IMR-90 (cell line): ENCODE measurements at regions not wholly inside any gene's neighbourhood (a gene's known extent, or its start where the extent isn't known, plus 50 kb on each side); places are given as distances from the start of the nearest gene placed in this dataset.
"Not testable (repeated sequence)": the region's sequence is repeated elsewhere in the genome, so short reads cannot be mapped to it uniquely, and the experiment has no call there.

Experiments
- BHLHE40 ChIP-seq: fragments of 150-350 bp; IDR thresholded peaks from 2 replicates; pipeline ENCODE4 v1.6.1; 2016; ENCODE audit warnings: mild to moderate bottlenecking, low read depth, low read length
- CHD1 ChIP-seq: IDR thresholded peaks from 2 replicates; pipeline ENCODE4 v1.6.1; 2012; ENCODE audit warnings: low read depth, low read length, improper control_type of control experiment
- CTCF ChIP-seq: conservative IDR thresholded peaks from 2 replicates; pipeline ENCODE4 v1.5.1; 2012; ENCODE audit warnings: mild to moderate bottlenecking, low read depth, low read length, improper control_type of control experiment
- MAFK ChIP-seq: IDR thresholded peaks from 2 replicates; pipeline ENCODE4 v1.6.1; 2012; ENCODE audit warnings: low read depth, low read length, improper control_type of control experiment
- NFE2L2 ChIP-seq: fragments of 150-350 bp; IDR thresholded peaks from 2 replicates; pipeline ENCODE4 v1.6.1; 2016; ENCODE audit warnings: low read depth, mild to moderate bottlenecking, low read length
- POLR2A ChIP-seq: IDR thresholded peaks from 2 replicates; pipeline ENCODE4 v1.6.1; 2012; ENCODE audit warnings: mild to moderate bottlenecking, low read depth, low read length
- RCOR1 ChIP-seq: IDR thresholded peaks from 2 replicates; pipeline ENCODE4 v1.6.1; 2012; ENCODE audit warnings: mild to moderate bottlenecking, low read length, improper control_type of control experiment; ENCODE audit not compliant: insufficient replicate concordance
- RFX5 ChIP-seq: IDR thresholded peaks from 2 replicates; pipeline ENCODE4 v1.8.0; 2012; ENCODE audit warnings: low read depth, mild to moderate bottlenecking, low read length, moderate library complexity
- SMC3 ChIP-seq: fragments of 150-350 bp; IDR thresholded peaks from 2 replicates; pipeline ENCODE4 v1.6.1; 2016; ENCODE audit warnings: low read depth, mild to moderate bottlenecking, antibody characterized with exemption, low read length, moderate library complexity
- USF2 ChIP-seq: fragments of 150-350 bp; IDR thresholded peaks from 2 replicates; pipeline ENCODE4 v1.6.1; 2017; ENCODE audit warnings: mild to moderate bottlenecking, antibody characterized with exemption, low read length, low read depth

DNA sequence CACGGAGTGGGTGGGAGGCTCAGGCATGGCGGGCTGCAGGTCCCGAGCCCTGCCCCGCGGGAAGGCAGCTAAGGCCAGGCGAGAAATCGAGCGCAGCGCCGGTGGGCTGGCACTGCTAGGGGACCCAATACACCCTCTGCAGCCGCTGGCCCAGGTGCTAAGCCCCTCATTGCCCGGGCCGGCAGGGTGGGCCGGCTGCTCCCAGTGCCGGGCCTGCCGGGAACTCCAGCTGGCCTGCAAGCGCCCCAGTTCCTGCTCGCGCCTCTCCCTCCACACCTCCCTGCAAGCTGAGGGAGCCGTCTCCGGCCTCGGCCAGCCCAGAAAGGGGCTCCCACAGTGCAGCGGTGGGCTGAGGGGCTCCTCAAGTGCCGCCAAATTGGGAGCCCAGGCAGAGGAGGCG, 50.7 kb upstream of the GBE1 start:
- TF ChIP-seq CTCF, POLR2A, NFE2L2, USF2, RCOR1, MAFK, CHD1, SMC3, BHLHE40, RFX5: not testable (repeated sequence)
